GM18508 (cell line): ENCODE measurements at regions not wholly inside any gene's neighbourhood (a gene's known extent, or its start where the extent isn't known, plus 50 kb on each side); places are given as distances from the start of the nearest gene placed in this dataset.
"Not testable (repeated sequence)": the region's sequence is repeated elsewhere in the genome, so short reads cannot be mapped to it uniquely, and the experiment has no call there.

ENCODE experiments used
- ATAC-seq: cut with Tn5 transposase; IDR thresholded peaks from one replicate; pipeline ENCODE4 v1.9.1; 2021; ENCODE audit warnings: moderate number of reproducible peaks; ENCODE audit not compliant: insufficient read depth, unreplicated experiment

GRCh38 chr13:81995316-81995715 lies 1654.4 kb upstream of the SPRY2 start:
- no peak for ATAC-seq

GRCh38 chr13:81990652-81991051 lies 1649.7 kb upstream of the SPRY2 start:
- no peak for ATAC-seq

GRCh38 chr13:81988567-81988966 lies 1647.6 kb upstream of the SPRY2 start:
- no peak for ATAC-seq

GRCh38 chr13:81987677-81988357 lies 1646.9 kb upstream of the SPRY2 start:
- ATAC-seq, result no peak

- no peak for ATAC-seq
Measured at GRCh38 chr13:81987159-81987558, 1646.2 kb upstream of the SPRY2 start.

- ATAC-seq, result no peak
Measured at GRCh38 chr13:81986308-81986707, 1645.4 kb upstream of the SPRY2 start.

- no peak for ATAC-seq
Measured at GRCh38 chr13:81957121-81957520, 1616.2 kb upstream of the SPRY2 start.

- no peak for ATAC-seq
Measured at GRCh38 chr13:81929988-81930387, 1589.1 kb upstream of the SPRY2 start.

- no peak for ATAC-seq
Measured at GRCh38 chr13:81927347-81927746, 1586.4 kb upstream of the SPRY2 start.

GRCh38 chr13:81917810-81918209 lies 1576.9 kb upstream of the SPRY2 start:
- ATAC-seq, result no peak

- ATAC-seq, result no peak
Measured at GRCh38 chr13:81916461-81916860, 1575.5 kb upstream of the SPRY2 start.

GRCh38 chr13:81907787-81908372 lies 1567.0 kb upstream of the SPRY2 start:
- no peak for ATAC-seq

- ATAC-seq, result no peak
Measured at GRCh38 chr13:81888855-81889254, 1547.9 kb upstream of the SPRY2 start.

GRCh38 chr13:81874681-81875661 lies 1534.0 kb upstream of the SPRY2 start:
- no peak for ATAC-seq

GRCh38 chr13:81874253-81874652 lies 1533.3 kb upstream of the SPRY2 start:
- no peak for ATAC-seq

GRCh38 chr13:81872581-81872980 lies 1531.7 kb upstream of the SPRY2 start:
- ATAC-seq, result no peak

- not testable (repeated sequence) for ATAC-seq
Measured at GRCh38 chr13:81871751-81872325, 1530.9 kb upstream of the SPRY2 start.

GRCh38 chr13:81848291-81848690 lies 1507.4 kb upstream of the SPRY2 start:
- ATAC-seq, result no peak

- no peak for ATAC-seq
Measured at GRCh38 chr13:81846771-81847170, 1505.8 kb upstream of the SPRY2 start.

- ATAC-seq, result no peak
Measured at GRCh38 chr13:81821259-81821658, 1480.3 kb upstream of the SPRY2 start.

GRCh38 chr13:81800433-81800832 lies 1459.5 kb upstream of the SPRY2 start:
- no peak for ATAC-seq
